ENCODE measurements at regions not wholly inside any gene's neighbourhood (a gene's known extent, or its start where the extent isn't known, plus 50 kb on each side); places are given as distances from the start of the nearest gene placed in this dataset.

GRCh38 chr2:139940686-139941085 is 1160.5 kb upstream of the NXPH2 start:
- TF ChIP-seq, protein P1, sequence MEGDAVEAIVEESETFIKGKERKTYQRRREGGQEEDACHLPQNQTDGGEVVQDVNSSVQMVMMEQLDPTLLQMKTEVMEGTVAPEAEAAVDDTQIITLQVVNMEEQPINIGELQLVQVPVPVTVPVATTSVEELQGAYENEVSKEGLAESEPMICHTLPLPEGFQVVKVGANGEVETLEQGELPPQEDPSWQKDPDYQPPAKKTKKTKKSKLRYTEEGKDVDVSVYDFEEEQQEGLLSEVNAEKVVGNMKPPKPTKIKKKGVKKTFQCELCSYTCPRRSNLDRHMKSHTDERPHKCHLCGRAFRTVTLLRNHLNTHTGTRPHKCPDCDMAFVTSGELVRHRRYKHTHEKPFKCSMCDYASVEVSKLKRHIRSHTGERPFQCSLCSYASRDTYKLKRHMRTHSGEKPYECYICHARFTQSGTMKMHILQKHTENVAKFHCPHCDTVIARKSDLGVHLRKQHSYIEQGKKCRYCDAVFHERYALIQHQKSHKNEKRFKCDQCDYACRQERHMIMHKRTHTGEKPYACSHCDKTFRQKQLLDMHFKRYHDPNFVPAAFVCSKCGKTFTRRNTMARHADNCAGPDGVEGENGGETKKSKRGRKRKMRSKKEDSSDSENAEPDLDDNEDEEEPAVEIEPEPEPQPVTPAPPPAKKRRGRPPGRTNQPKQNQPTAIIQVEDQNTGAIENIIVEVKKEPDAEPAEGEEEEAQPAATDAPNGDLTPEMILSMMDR (IDR thresholded peaks at IDR 0.05; ENCODE audit: insufficient read depth, low read depth, low read length): no peak
- no peak for DNase-seq (ENCODE audit: low read depth)
- H3K4me3 ChIP-seq (ENCODE audit: low read depth, low read length): no peak overlapping the region

DNA sequence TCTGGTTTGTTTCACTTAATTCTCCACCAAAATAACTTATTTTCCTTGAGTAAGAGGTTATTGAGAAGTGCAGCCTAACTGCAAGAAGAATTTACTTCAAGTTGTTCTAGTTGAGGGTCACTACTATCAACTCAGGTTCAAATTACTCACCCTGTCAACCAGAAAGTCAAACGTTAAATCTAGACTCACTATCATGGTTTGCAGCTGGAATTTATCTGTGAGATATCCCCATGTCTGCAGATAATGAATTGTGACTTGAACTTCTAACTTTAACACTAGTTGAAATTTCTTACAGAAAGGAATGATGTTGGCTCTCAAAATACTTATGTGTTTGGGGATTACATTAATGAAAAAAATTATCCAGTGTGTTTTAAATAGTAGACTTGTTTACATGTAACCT is 1145.7 kb upstream of the NXPH2 start:
- TF ChIP-seq, protein P1 (IDR thresholded peaks at IDR 0.05; ENCODE audit: insufficient read depth, low read depth, low read length): no peak
- DNase-seq (ENCODE audit: low read depth): no peak
- no peak overlapping the region for H3K4me3 ChIP-seq (ENCODE audit: low read depth, low read length)

GRCh38 chr2:139924070-139924469 is 1143.9 kb upstream of the NXPH2 start:
- TF ChIP-seq, protein P1 (IDR thresholded peaks at IDR 0.05; ENCODE audit: insufficient read depth, low read depth, low read length): no peak
- no peak for DNase-seq (ENCODE audit: low read depth)
- H3K4me3 ChIP-seq (ENCODE audit: low read depth, low read length): no peak overlapping the region

GRCh38 chr2:139918982-139919381 is 1138.8 kb upstream of the NXPH2 start:
- TF ChIP-seq, protein P1 (IDR thresholded peaks at IDR 0.05; ENCODE audit: insufficient read depth, low read depth, low read length): no peak
- no peak overlapping the region for H3K4me3 ChIP-seq (ENCODE audit: low read depth, low read length)
- DNase-seq (ENCODE audit: low read depth): no peak

- DNase-seq (ENCODE audit: low read depth): no peak
- TF ChIP-seq, protein P1 (IDR thresholded peaks at IDR 0.05; ENCODE audit: insufficient read depth, low read depth, low read length): no peak
- H3K4me3 ChIP-seq (ENCODE audit: low read depth, low read length): no peak overlapping the region
Measured at GRCh38 chr2:139917690-139918384, 1137.6 kb upstream of the NXPH2 start.

GRCh38 chr2:139916822-139917221 is 1136.6 kb upstream of the NXPH2 start:
- TF ChIP-seq, protein P1 (IDR thresholded peaks at IDR 0.05; ENCODE audit: insufficient read depth, low read depth, low read length): no peak
- DNase-seq (ENCODE audit: low read depth): no peak

DNA sequence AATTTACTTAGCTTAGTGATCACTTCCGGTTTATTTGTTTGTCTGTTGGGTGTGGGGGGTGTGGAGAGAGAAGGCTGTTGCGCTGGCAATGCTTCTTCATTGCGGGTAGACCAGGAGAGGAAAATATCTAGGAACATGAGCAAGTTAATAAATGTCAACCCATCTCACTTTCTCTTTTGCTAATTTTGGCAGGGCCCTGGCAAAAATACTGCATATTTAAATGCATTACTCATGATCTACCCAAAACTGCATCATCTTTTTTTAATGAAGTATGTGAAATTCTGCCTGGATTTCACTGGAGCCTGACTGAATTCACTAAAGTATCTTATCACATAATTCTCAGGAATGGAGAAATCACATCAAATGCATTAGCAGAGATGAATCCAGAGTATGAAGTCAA is 1131.0 kb upstream of the NXPH2 start:
- TF ChIP-seq, protein P1 (IDR thresholded peaks at IDR 0.05; ENCODE audit: insufficient read depth, low read depth, low read length): no peak
- no peak for DNase-seq (ENCODE audit: low read depth)
- H3K4me3 ChIP-seq (ENCODE audit: low read depth, low read length): no peak overlapping the region

More at GRCh38 chr2:139916822-139917221, 1136.6 kb upstream of the NXPH2 start:
- H3K4me3 ChIP-seq (ENCODE audit: low read depth, low read length): no peak overlapping the region
